Erythroblast (primary cell): ENCODE measurements at regions not wholly inside any gene's neighbourhood (a gene's known extent, or its start where the extent isn't known, plus 50 kb on each side); places are given as distances from the start of the nearest gene placed in this dataset.

Experiments
- DNase-seq, 2 experiments: peaks; one replicate each; lab custom pipeline; 2025; lab: John Stamatoyannopoulos, UW
- GATA1 ChIP-seq: IDR thresholded peaks from 2 replicates; pipeline ENCODE4 v1.6.1; 2011; ENCODE audit warnings: low read depth, mild to moderate bottlenecking, control low read depth, low read length, moderate library complexity
- POLR2A ChIP-seq: IDR thresholded peaks from 2 replicates; pipeline ENCODE4 v1.6.1; 2011; ENCODE audit warnings: mild to moderate bottlenecking, low read length

- TF ChIP-seq POLR2A (no peak), GATA1 (no peak)
- no peak for DNase-seq
These were observed 634.1 kb upstream of the LRRC4C start for GRCh38 chr11:42093541-42093940.

GRCh38 chr11:42098075-42098474 is 638.6 kb upstream of the LRRC4C start:
- TF ChIP-seq POLR2A = no peak
- no peak for TF ChIP-seq GATA1
- DNase-seq = no peak

- no peak for TF ChIP-seq POLR2A
- TF ChIP-seq GATA1 = no peak
These were observed 653.4 kb upstream of the LRRC4C start for GRCh38 chr11:42112866-42113265.

GRCh38 chr11:42114927-42115326 is 655.5 kb upstream of the LRRC4C start:
- no peak for TF ChIP-seq GATA1
- TF ChIP-seq POLR2A = no peak
- DNase-seq = no peak

More at GRCh38 chr11:42112866-42113265, 653.4 kb upstream of the LRRC4C start:
- no peak for DNase-seq

- TF ChIP-seq POLR2A (no peak), GATA1 (no peak)
- no peak for DNase-seq
These were observed 679.0 kb upstream of the LRRC4C start for GRCh38 chr11:42138454-42138853.

GRCh38 chr11:42145311-42145710 is 685.9 kb upstream of the LRRC4C start:
- no peak for DNase-seq
- TF ChIP-seq GATA1 (no peak), POLR2A (no peak)

- no peak for TF ChIP-seq GATA1
- TF ChIP-seq POLR2A = no peak
- no peak for DNase-seq
These were observed 702.4 kb upstream of the LRRC4C start for GRCh38 chr11:42161886-42162285.

GRCh38 chr11:42169191-42169590 is 709.7 kb upstream of the LRRC4C start:
- DNase-seq = no peak
- no peak for TF ChIP-seq GATA1
- TF ChIP-seq POLR2A = no peak

GRCh38 chr11:42170601-42171000 is 711.1 kb upstream of the LRRC4C start:
- TF ChIP-seq GATA1 (no peak), POLR2A (no peak)
- no peak for DNase-seq

- TF ChIP-seq GATA1 = no peak
- no peak for TF ChIP-seq POLR2A
- no peak for DNase-seq
These were observed 711.6 kb upstream of the LRRC4C start for GRCh38 chr11:42171046-42171445.

GRCh38 chr11:42172441-42172840 is 713.0 kb upstream of the LRRC4C start:
- no peak for DNase-seq
- TF ChIP-seq POLR2A = no peak
- no peak for TF ChIP-seq GATA1

GRCh38 chr11:42175203-42175602 is 715.8 kb upstream of the LRRC4C start:
- TF ChIP-seq POLR2A = no peak
- TF ChIP-seq GATA1 = no peak
- no peak for DNase-seq

- TF ChIP-seq POLR2A (no peak), GATA1 (no peak)
- no peak for DNase-seq
These were observed 719.8 kb upstream of the LRRC4C start for GRCh38 chr11:42179216-42179615.

- TF ChIP-seq POLR2A (no peak), GATA1 (no peak)
- DNase-seq = no peak
These were observed 736.0 kb upstream of the LRRC4C start for GRCh38 chr11:42195289-42196013.

- DNase-seq = no peak
- TF ChIP-seq POLR2A (no peak), GATA1 (no peak)
These were observed 740.9 kb upstream of the LRRC4C start for GRCh38 chr11:42200311-42200710.
